ENCODE measurements at regions not wholly inside any gene's neighbourhood (a gene's known extent, or its start where the extent isn't known, plus 50 kb on each side); places are given as distances from the start of the nearest gene placed in this dataset.
"Not testable (repeated sequence)": the region's sequence is repeated elsewhere in the genome, so short reads cannot be mapped to it uniquely, and the experiment has no call there.

GRCh38 chr5:67605730-67606585, 409.4 kb upstream of the CD180 start:
- no peak for FAIRE-seq
- no peak for DNase-seq (ENCODE audit: low spot score)

- FAIRE-seq: no peak
- DNase-seq (ENCODE audit: low spot score): no peak
Measured at GRCh38 chr5:67591491-67591890, 394.9 kb upstream of the CD180 start.

DNA sequence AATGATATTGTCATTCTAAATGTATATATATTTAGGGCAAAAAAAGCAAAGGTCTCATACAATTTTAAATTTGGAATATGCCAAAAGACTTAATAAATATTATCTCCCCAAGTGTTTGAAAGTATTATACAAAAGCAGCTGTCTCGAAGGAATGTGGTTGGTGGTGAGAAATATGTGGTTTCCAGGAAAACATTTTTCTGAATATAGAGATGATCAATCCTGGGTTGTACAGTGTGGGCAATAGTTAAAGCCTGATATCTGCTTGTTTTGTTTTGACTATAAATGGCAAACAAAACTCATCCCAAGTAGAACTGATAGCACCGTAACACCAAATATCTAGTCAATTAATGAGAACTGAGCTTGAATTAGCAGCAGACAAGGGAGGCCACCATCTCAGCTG, 391.8 kb upstream of the CD180 start:
- FAIRE-seq: no peak
- DNase-seq (ENCODE audit: low spot score): no peak

DNA sequence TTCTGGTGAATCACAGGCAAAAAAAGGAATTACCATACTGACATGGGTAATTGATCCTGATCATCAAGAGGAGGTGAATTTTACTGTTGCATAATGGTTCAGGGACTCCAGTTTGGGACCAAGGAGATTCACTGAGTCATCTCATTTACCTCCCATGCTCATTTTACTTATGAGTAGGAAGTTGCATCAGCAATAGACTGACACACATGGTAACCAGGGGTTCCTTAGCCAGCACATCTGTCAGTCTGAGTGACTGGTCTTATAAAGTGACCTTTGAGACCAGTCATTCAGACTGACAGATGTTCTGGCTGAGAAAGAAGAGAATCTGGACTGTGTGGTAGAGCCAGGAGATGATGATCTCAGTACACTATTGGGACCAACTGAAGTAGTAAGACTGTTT, 384.6 kb upstream of the CD180 start:
- DNase-seq (ENCODE audit: low spot score) (no peak), FAIRE-seq (no peak)

- DNase-seq (ENCODE audit: low spot score) (no peak), FAIRE-seq (no peak)
Measured at GRCh38 chr5:67578011-67578410, 381.4 kb upstream of the CD180 start.

GRCh38 chr5:67577424-67577823, 380.8 kb upstream of the CD180 start:
- DNase-seq (ENCODE audit: low spot score): no peak
- no peak for FAIRE-seq

- no peak for FAIRE-seq
Measured at GRCh38 chr5:67576112-67576511, 379.5 kb upstream of the CD180 start.

DNA sequence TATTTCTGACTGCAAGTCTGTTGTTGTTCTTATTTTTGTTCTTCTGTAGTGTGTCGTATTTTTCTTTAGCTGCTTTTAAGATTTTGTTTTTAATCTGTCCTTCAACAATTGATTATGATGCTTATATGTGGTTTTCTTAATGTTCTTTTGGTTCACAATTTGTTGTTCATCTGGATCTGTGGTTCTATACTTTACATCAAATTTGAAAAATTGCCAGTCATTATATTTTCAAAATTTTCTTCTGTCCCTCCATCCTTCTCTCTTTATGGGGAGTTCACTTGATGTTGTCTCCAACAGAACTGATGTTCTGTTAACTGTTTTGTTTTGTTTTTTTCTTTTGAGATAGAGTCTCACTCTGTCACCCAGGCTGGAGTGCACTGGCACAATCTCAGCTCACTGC, 378.5 kb upstream of the CD180 start:
- DNase-seq (ENCODE audit: low spot score): no peak
- no peak for FAIRE-seq

More at GRCh38 chr5:67576112-67576511, 379.5 kb upstream of the CD180 start:
- DNase-seq (ENCODE audit: low spot score): no peak

DNA sequence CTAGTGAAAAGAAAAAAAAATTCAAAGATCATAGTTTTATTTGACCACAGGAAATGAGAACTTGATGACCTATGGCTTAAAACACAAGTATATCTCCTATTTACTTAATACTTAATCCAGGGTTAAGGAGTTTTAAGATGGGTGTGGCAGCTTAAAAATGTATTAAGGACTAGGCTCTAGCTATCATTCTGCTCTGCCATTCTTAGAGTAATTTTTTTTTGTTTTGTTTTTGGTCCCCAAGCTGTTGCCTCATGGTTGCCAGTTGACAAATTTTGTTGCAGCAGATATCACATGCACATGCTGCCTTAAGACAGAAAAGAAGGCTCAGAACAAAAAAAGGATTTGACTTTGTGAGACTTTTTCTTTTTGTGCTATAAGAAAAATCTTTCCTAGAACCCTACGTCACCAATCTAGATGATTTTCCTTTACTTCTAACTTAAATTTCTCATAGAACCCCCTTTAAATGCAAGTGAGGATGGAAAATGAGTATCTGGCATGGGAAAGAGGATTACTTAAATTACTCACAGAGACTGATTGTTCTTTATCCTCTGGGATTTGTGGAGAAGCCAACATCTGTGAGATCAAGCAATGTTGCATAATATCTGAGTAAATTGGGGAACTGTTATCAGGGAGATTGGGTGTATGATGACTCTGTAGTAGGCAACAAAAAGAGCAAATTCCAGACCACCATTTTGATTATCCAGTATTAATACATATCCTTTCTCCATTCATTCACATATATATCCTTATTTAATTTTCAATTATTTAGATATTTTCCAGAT, 364.7 kb upstream of the CD180 start:
- DNase-seq (ENCODE audit: low spot score) (no peak), FAIRE-seq (no peak)

DNA sequence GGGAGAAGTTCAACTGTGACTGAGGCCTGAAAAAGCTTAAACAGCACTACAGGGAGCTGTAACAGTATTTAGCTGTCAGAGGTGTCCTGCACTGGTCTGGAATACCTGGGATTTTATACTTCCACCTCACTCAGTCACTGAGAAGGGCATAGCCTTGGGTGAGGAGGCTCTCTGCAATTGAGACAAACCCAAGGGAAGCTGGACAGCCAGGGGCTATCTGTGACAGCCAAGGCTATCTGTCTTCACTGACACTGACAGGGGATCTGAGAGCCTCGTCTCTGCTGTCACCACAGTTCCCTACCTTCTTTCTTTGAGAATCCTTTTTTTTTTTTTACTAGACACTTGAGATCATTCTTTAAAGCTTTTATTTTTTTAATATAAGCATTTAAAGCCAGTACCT, 356.2 kb upstream of the CD180 start:
- FAIRE-seq: no peak
- no peak for DNase-seq (ENCODE audit: low spot score)

- no peak for FAIRE-seq
- no peak for DNase-seq (ENCODE audit: low spot score)
Measured at GRCh38 chr5:67549947-67550346, 353.3 kb upstream of the CD180 start.

DNA sequence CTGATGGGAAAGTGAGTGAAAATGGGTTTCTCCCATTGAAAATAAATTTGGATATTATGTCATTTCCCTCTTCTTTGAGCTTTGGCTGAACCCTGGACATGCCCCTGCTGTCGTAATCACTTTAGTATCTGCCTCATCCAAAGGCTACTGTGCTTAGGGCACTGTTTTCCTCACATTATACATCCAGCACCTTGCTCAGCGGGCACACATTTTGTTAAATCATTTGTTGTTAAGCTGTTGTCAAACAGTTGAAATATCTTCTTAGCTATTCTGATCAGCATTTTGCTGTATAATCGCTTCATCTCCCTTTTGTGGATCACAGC, 352.7 kb upstream of the CD180 start:
- DNase-seq (ENCODE audit: low spot score): no peak
- no peak for FAIRE-seq

DNA sequence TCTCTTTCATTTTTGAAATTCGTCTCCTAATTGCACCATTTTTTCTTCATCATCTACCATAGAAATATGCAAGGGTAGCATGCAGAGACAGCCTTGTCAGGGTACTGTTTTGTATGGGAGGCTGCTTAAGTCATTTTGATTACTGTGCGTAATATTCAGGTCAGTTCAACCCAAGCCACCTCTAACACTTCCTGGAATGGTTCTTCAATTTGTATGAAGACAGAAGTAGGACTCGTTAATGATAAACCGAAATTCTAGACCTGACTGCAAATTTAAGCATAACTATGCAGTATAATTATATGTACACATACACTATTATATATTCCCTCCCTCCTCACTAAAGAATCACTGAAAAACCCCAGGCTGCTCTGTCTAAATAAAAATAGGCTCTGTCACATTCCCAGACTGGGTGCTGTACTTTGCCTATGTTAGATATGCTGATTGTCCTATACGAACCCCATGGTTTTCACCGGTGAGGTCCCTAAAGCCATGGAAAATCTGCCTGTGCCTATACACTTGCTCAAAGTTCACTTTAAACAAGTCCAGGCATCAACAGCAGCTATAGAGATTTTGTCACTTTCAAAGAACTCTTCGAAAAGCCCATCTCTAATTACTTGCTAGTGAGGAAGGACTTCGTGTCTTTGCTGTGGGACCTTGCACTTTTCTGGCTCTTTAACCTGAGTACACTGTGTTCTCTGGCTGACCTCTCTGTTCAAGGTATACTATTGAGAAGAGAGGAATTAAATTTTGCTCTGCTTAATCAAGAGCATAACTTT, 352.1 kb upstream of the CD180 start:
- no peak for DNase-seq (ENCODE audit: low spot score)
- no peak for FAIRE-seq

DNA sequence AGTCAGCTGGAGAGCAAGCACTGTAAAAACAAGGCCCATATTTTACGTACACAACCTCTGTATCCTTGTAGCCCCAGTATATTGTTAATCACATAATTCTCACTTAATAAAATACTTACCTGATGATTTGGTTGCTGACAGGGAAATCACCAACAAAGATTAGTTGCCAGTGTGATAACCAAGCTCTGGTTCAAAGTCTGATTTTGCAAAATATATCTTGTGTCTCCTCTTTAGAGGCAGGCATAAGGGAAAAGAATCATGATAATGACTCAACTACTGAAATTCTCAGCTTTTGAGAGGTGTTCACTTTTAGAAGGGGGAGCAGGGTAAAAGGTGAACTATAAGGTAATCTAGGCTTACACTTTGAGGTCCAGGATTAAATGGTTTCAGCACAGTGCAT, 351.1 kb upstream of the CD180 start:
- DNase-seq (ENCODE audit: low spot score) (no peak), FAIRE-seq (no peak)

DNA sequence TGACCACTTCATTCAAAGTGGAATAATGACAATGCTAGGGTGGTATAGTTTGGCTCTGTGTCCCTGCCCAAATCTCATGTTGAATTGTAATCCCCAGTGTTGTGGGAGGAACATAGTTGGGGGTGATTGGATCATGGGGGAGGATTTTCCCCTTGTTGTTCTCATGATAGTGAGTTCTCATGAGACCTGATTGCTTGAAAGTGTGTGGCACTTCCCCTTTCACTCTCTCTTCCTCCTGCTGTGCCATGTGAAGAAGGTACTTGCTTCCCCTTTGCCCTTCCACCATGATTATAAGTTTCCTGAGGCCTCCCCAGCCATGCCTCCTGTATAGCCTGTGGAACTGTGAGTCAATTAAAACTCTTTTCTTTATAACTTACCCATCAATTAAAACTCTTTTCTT, 348.3 kb upstream of the CD180 start:
- not testable (repeated sequence) for DNase-seq (ENCODE audit: low spot score); FAIRE-seq

GRCh38 chr5:67543720-67544270, 347.2 kb upstream of the CD180 start:
- no peak for FAIRE-seq
- no peak for DNase-seq (ENCODE audit: low spot score)

- no peak for DNase-seq (ENCODE audit: low spot score)
- no peak for FAIRE-seq
Measured at GRCh38 chr5:67542479-67542878, 345.9 kb upstream of the CD180 start.

DNA sequence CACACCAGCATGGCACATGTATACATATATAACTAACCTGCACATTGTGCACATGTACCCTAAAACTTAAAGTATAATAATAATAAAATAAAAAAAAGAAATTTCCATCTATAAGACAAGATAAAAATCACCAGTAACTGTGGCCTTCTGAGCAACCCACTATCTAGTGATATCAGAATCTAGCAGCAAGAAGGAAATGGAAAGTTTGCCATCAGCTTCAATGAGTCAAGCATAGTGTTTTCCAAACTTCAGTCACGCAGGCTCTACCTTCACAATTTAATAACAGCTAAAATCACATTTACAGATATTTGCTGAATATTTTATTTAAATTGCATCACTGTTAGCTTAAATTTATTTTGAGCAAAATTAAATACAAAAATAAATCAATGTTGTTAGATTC, 345.3 kb upstream of the CD180 start:
- no peak for FAIRE-seq
- DNase-seq (ENCODE audit: low spot score): no peak

- DNase-seq (ENCODE audit: low spot score): no peak
- FAIRE-seq: no peak
Measured at GRCh38 chr5:67538855-67539506, 342.4 kb upstream of the CD180 start.

DNA sequence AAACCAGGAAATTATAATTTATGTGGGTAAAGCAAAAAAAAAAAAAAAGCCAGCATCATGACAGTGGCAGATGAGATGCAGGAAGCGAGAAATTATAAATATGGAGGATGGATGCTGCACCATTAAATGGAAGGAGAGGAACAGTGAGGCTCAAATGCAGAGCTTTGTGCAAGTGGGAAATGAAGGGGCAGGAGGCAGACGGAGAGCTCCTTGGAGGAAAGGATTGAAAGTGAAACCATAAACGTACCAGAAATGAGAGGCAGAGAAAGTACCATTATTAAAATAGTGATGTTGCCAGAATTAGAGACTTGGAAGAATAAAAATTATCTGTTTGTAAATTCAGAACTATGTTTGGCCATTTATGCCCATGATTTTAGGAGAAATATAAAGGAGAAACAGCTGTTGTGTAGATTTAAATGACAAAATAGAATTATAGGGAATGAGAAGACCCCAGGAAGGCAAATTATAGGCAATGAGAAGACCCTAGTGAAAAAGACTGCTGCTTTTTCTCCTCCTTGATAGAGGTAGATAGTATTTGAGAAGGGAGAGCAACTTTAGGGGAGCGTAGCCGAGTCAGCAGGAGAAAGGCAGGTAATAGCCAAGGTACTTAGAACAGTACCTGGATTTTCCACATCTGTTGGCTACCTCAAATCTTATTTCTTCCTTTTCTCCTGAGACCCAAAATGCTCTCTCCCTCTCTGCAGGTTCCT, 341.0 kb upstream of the CD180 start:
- DNase-seq (ENCODE audit: low spot score): no peak
- FAIRE-seq: no peak

- no peak for FAIRE-seq
Measured at GRCh38 chr5:67536866-67537265, 340.3 kb upstream of the CD180 start.

More at GRCh38 chr5:67536866-67537265, 340.3 kb upstream of the CD180 start:
- DNase-seq (ENCODE audit: low spot score): no peak
